ENCODE measurements at regions not wholly inside any gene's neighbourhood (a gene's known extent, or its start where the extent isn't known, plus 50 kb on each side); places are given as distances from the start of the nearest gene placed in this dataset.

- Histone ChIP-seq H3K27me3 (ENCODE audit: insufficient read depth, low read depth) (no peaks in the 10 kb centered on the region), H2AFZ (no peak overlapping the region)
- DNase-seq = peak in 1 of 2 experiments; percentile 40
Observed at GRCh38 chr1:172761581-172762486, 102.9 kb downstream of the FASLG start.

GRCh38 chr1:172763057-172763456 lies 104.2 kb downstream of the FASLG start:
- BruUV-seq (replicated peaks) = no TSS peak
- no peaks in the 10 kb centered on the region for H3K79me2 ChIP-seq (ENCODE audit: low read depth)
- intact Hi-C loops (cut with micrococcal nuclease; ENCODE audit: unreplicated experiment) = no loop called here
- no peak for DNase-seq
- no peak overlapping the region for H3K4me3 ChIP-seq
- H3K9me2 ChIP-seq (ENCODE audit: insufficient read depth) = no peaks in the 10 kb centered on the region
- POLR2A ChIA-PET (ENCODE audit: unreplicated experiment) = no interaction called here
- no peaks in the 10 kb centered on the region for H3F3A ChIP-seq (ENCODE audit: insufficient read depth, low read depth)
- 0 out of 2 replicates have a peak, but pooled peaks cover 4% of the 10 kb centered on the region for H3K4me1 ChIP-seq (replicated peaks; ENCODE audit: insufficient read depth)
- no peaks in the 10 kb centered on the region for H3K36me3 ChIP-seq (ENCODE audit: low read depth)
- no peak overlapping the region for H3K4me2 ChIP-seq
- TF ChIP-seq, protein P1, sequence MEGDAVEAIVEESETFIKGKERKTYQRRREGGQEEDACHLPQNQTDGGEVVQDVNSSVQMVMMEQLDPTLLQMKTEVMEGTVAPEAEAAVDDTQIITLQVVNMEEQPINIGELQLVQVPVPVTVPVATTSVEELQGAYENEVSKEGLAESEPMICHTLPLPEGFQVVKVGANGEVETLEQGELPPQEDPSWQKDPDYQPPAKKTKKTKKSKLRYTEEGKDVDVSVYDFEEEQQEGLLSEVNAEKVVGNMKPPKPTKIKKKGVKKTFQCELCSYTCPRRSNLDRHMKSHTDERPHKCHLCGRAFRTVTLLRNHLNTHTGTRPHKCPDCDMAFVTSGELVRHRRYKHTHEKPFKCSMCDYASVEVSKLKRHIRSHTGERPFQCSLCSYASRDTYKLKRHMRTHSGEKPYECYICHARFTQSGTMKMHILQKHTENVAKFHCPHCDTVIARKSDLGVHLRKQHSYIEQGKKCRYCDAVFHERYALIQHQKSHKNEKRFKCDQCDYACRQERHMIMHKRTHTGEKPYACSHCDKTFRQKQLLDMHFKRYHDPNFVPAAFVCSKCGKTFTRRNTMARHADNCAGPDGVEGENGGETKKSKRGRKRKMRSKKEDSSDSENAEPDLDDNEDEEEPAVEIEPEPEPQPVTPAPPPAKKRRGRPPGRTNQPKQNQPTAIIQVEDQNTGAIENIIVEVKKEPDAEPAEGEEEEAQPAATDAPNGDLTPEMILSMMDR (conservative IDR thresholded peaks at IDR 0.05) = no peak
- no peaks in the 10 kb centered on the region for H3K27me3 ChIP-seq (ENCODE audit: insufficient read depth, low read depth)
- H4K20me1 ChIP-seq (ENCODE audit: insufficient read depth) = no peaks in the 10 kb centered on the region
- CTCF ChIA-PET = no interaction called here
- no peaks in the 10 kb centered on the region for H3K9me3 ChIP-seq (ENCODE audit: insufficient read depth, low read depth)
- no peak overlapping the region for H3K27ac ChIP-seq
- no peak overlapping the region for H2AFZ ChIP-seq

More at GRCh38 chr1:172761581-172762486, 102.9 kb downstream of the FASLG start:
- H3K4me1 ChIP-seq (replicated peaks; ENCODE audit: insufficient read depth) = 0 out of 2 replicates have a peak, but pooled peaks cover 4% of the 10 kb centered on the region
- no TSS peak for BruUV-seq (replicated peaks)
- ChIA-PET POLR2A (ENCODE audit: unreplicated experiment) (no interaction called here), CTCF (no interaction called here)
- H3K4me3 ChIP-seq = no peak overlapping the region
- H3F3A ChIP-seq (ENCODE audit: insufficient read depth, low read depth) = no peaks in the 10 kb centered on the region
- H3K79me2 ChIP-seq (ENCODE audit: low read depth) = no peaks in the 10 kb centered on the region
- H3K9me2 ChIP-seq (ENCODE audit: insufficient read depth) = no peaks in the 10 kb centered on the region
- H4K20me1 ChIP-seq (ENCODE audit: insufficient read depth) = no peaks in the 10 kb centered on the region
- no peaks in the 10 kb centered on the region for H3K36me3 ChIP-seq (ENCODE audit: low read depth)
- H3K27ac ChIP-seq = no peak overlapping the region
- no peaks in the 10 kb centered on the region for H3K9me3 ChIP-seq (ENCODE audit: insufficient read depth, low read depth)
- TF ChIP-seq, protein P1 (conservative IDR thresholded peaks at IDR 0.05) = no peak
- TF ChIP-seq EZH2 (IDR thresholded peaks at IDR 0.05; ENCODE audit: low read depth) = no peak
- intact Hi-C loops (cut with micrococcal nuclease; ENCODE audit: unreplicated experiment) = no loop called here
- no peak overlapping the region for H3K4me2 ChIP-seq

GRCh38 chr1:172764378-172764777 lies 105.5 kb downstream of the FASLG start:
- Histone ChIP-seq H3K36me3 (ENCODE audit: low read depth) (no peaks in the 10 kb centered on the region), H3K27me3 (ENCODE audit: insufficient read depth, low read depth) (no peaks in the 10 kb centered on the region), H3K79me2 (ENCODE audit: low read depth) (no peaks in the 10 kb centered on the region), H3K27ac (no peak overlapping the region), H3K9me3 (ENCODE audit: insufficient read depth, low read depth) (no peaks in the 10 kb centered on the region), H4K20me1 (ENCODE audit: insufficient read depth) (no peaks in the 10 kb centered on the region), H2AFZ (no peak overlapping the region), H3K4me2 (no peak overlapping the region), H3F3A (ENCODE audit: insufficient read depth, low read depth) (no peaks in the 10 kb centered on the region), H3K9me2 (ENCODE audit: insufficient read depth) (no peaks in the 10 kb centered on the region), H3K4me1 (replicated peaks; ENCODE audit: insufficient read depth) (0 out of 2 replicates have a peak, but pooled peaks cover 4% of the 10 kb centered on the region), H3K4me3 (no peak overlapping the region)
- intact Hi-C loops (cut with micrococcal nuclease; ENCODE audit: unreplicated experiment) = no loop called here
- no TSS peak for BruUV-seq (replicated peaks)
- CTCF ChIA-PET = interaction anchor here (0.6 kb wide), 1 partner anchor 212 kb away, joined by 12 read pairs; no protein-coding TSS in a partner anchor
- no peak for TF ChIP-seq EZH2 (IDR thresholded peaks at IDR 0.05; ENCODE audit: low read depth)
- TF ChIP-seq, protein P1 (conservative IDR thresholded peaks at IDR 0.05) = no peak
- POLR2A ChIA-PET (ENCODE audit: unreplicated experiment) = no interaction called here
- no peak for DNase-seq
